Neural cell (in vitro differentiated cells): ENCODE measurements at regions not wholly inside any gene's neighbourhood (a gene's known extent, or its start where the extent isn't known, plus 50 kb on each side); places are given as distances from the start of the nearest gene placed in this dataset.
"Not testable (repeated sequence)": the region's sequence is repeated elsewhere in the genome, so short reads cannot be mapped to it uniquely, and the experiment has no call there.

ENCODE experiments used
- H2AFZ ChIP-seq: fragments of 200-600, 300-800 bp; sonication (generic), shearing (Covaris generic); 2 replicates; pipeline ENCODE4 v1.6.0; 2014; ENCODE audit warnings: low read depth, mild to moderate bottlenecking, antibody characterized with exemption, low read length, moderate library complexity
- H3F3A ChIP-seq: fragments of 200-600 bp; shearing (Covaris generic); 2 replicates; pipeline ENCODE4 v1.6.1; 2016; ENCODE audit warnings: mild to moderate bottlenecking, moderate library complexity, mixed read lengths, antibody characterized with exemption, low read length; ENCODE audit not compliant: insufficient read depth, poor library complexity, severe bottlenecking
- H3K27ac ChIP-seq: fragments of 200-600, 300-800 bp; sonication (generic), shearing (Covaris generic); 2 replicates; pipeline ENCODE4 v1.5.1; 2014; ENCODE audit warnings: mild to moderate bottlenecking, low read length, moderate library complexity
- H3K27me3 ChIP-seq: fragments of 300-800, 200-600 bp; sonication (generic), shearing (Covaris generic); 2 replicates; pipeline ENCODE4 v1.6.0; 2014; ENCODE audit warnings: mild to moderate bottlenecking, low read depth, low read length, moderate library complexity; ENCODE audit not compliant: insufficient read depth
- H3K36me3 ChIP-seq: fragments of 300-800, 200-600 bp; sonication (generic), shearing (Covaris generic); 2 replicates; pipeline ENCODE4 v1.5.1; 2014; ENCODE audit warnings: mild to moderate bottlenecking, antibody characterized with exemption, low read length, moderate library complexity; ENCODE audit not compliant: insufficient read depth
- H3K4me2 ChIP-seq: fragments of 300-800, 200-600 bp; sonication (generic), shearing (Covaris generic); 2 replicates; pipeline ENCODE4 v1.6.0; 2014; ENCODE audit warnings: mild to moderate bottlenecking, low read length
- H3K4me3 ChIP-seq: fragments of 300-800, 200-600 bp; sonication (generic), shearing (Covaris generic); 2 replicates; pipeline ENCODE4 v1.5.1; 2014; ENCODE audit warnings: mild to moderate bottlenecking, low read length, moderate library complexity
- H3K79me2 ChIP-seq: fragments of 200-600 bp; shearing (Covaris generic); replicated peaks from 2 replicates; pipeline ENCODE4 v1.6.0; 2014; ENCODE audit warnings: mild to moderate bottlenecking, low read length, moderate library complexity; ENCODE audit not compliant: insufficient read depth
- H3K9ac ChIP-seq: fragments of 300-800, 200-600 bp; sonication (generic), shearing (Covaris generic); 2 replicates; pipeline ENCODE4 v1.6.1; 2016; ENCODE audit warnings: mild to moderate bottlenecking, low read length, mixed read lengths
- H3K9me2 ChIP-seq: fragments of 200-600 bp; shearing (Covaris generic); 2 replicates; pipeline ENCODE4 v1.6.1; 2016; ENCODE audit warnings: mild to moderate bottlenecking, low read length, mixed read lengths; ENCODE audit not compliant: insufficient read depth
- H3K9me3 ChIP-seq: fragments of 200-600, 300-800 bp; sonication (generic), shearing (Covaris generic); 2 replicates; pipeline ENCODE4 v1.6.1; 2016; ENCODE audit warnings: mild to moderate bottlenecking, mixed run types, low read length, moderate library complexity, mixed read lengths
- H4K20me1 ChIP-seq: fragments of 200-600 bp; shearing (Covaris generic); 2 replicates; pipeline ENCODE4 v1.6.1; 2016; ENCODE audit warnings: mild to moderate bottlenecking, mixed run types; ENCODE audit not compliant: insufficient read depth
- CTCF ChIP-seq: fragments of 450-650 bp; IDR thresholded peaks from 2 replicates; pipeline ENCODE4 v1.5.1; 2014; ENCODE audit warnings: antibody characterized with exemption, mild to moderate bottlenecking, moderate library complexity; ENCODE audit not compliant: poor library complexity, severe bottlenecking
- EP300 ChIP-seq: fragments of 450-650 bp; conservative IDR thresholded peaks from 2 replicates; pipeline ENCODE4 v1.6.1; 2014; ENCODE audit warnings: antibody characterized with exemption, mild to moderate bottlenecking, moderate library complexity; ENCODE audit not compliant: poor library complexity, severe bottlenecking
- EZH2 ChIP-seq: fragments of 200-600, 300-800 bp; shearing (Covaris generic), sonication (generic); IDR thresholded peaks from 2 replicates; pipeline ENCODE4 v1.6.1; 2014; ENCODE audit warnings: antibody characterized with exemption, low read length, borderline replicate concordance, mild to moderate bottlenecking; ENCODE audit not compliant: insufficient read depth, poor library complexity, severe bottlenecking
- MXI1 ChIP-seq: fragments of 450-650 bp; conservative IDR thresholded peaks from 2 replicates; pipeline ENCODE4 v1.6.1; 2014; ENCODE audit warnings: antibody characterized with exemption, mild to moderate bottlenecking; ENCODE audit not compliant: poor library complexity, severe bottlenecking
- POLR2AphosphoS5 ChIP-seq: IDR thresholded peaks from 2 replicates; pipeline ENCODE4 v1.6.1; 2012
- RAD21 ChIP-seq: fragments of 450-650 bp; conservative IDR thresholded peaks from 2 replicates; pipeline ENCODE4 v1.6.1; 2014; ENCODE audit warnings: antibody characterized with exemption, mild to moderate bottlenecking, moderate library complexity
- REST ChIP-seq: IDR thresholded peaks from 2 replicates; pipeline ENCODE4 v1.6.1; 2012; ENCODE audit warnings: borderline replicate concordance
- SMC3 ChIP-seq: fragments of 450-650 bp; conservative IDR thresholded peaks from 2 replicates; pipeline ENCODE4 v1.6.1; 2014; ENCODE audit warnings: antibody characterized with exemption, mild to moderate bottlenecking, moderate library complexity; ENCODE audit not compliant: poor library complexity
- TAF1 ChIP-seq: IDR thresholded peaks from 2 replicates; pipeline ENCODE4 v1.6.1; 2012; ENCODE audit warnings: low read depth

- no peak overlapping the region for H2AFZ ChIP-seq
- H3K27ac ChIP-seq, result no peak overlapping the region
- H3K9me2 ChIP-seq, result no peaks in the 10 kb centered on the region
- H4K20me1 ChIP-seq, result no peaks in the 10 kb centered on the region
- H3K4me2 ChIP-seq, result no peak overlapping the region
- no peaks in the 10 kb centered on the region for H3K36me3 ChIP-seq
- no peak overlapping the region for H3K9ac ChIP-seq
- H3K4me3 ChIP-seq, result no peak overlapping the region
- H3K27me3 ChIP-seq, result no peaks in the 10 kb centered on the region
- no peaks in the 10 kb centered on the region for H3F3A ChIP-seq
- no peaks in the 10 kb centered on the region for H3K9me3 ChIP-seq
- no peaks in the 10 kb centered on the region for H3K79me2 ChIP-seq
- TF ChIP-seq CTCF (no peak), TAF1 (no peak), RAD21 (no peak), EZH2 (no peak), POLR2AphosphoS5 (no peak)
Measured at GRCh38 chr9:119877306-119877705, 508.1 kb upstream of the BRINP1 start.

GRCh38 chr9:119873877-119874276 lies 504.6 kb upstream of the BRINP1 start:
- Histone ChIP-seq H3K9ac (no peak overlapping the region), H3K27ac (no peak overlapping the region), H3K79me2 (no peaks in the 10 kb centered on the region), H3K4me2 (no peak overlapping the region), H3F3A (no peaks in the 10 kb centered on the region), H3K9me2 (no peaks in the 10 kb centered on the region), H3K27me3 (no peaks in the 10 kb centered on the region), H2AFZ (no peak overlapping the region), H4K20me1 (no peaks in the 10 kb centered on the region), H3K36me3 (no peaks in the 10 kb centered on the region), H3K4me3 (no peak overlapping the region), H3K9me3 (no peaks in the 10 kb centered on the region)
- no peak for TF ChIP-seq TAF1
- TF ChIP-seq REST, result no peak
- no peak for TF ChIP-seq RAD21
- TF ChIP-seq MXI1, result no peak
- TF ChIP-seq SMC3, result no peak
- no peak for TF ChIP-seq CTCF
- no peak for TF ChIP-seq POLR2AphosphoS5
- TF ChIP-seq EP300, result no peak

GRCh38 chr9:119870251-119870650 lies 501.0 kb upstream of the BRINP1 start:
- not testable (repeated sequence) for H2AFZ ChIP-seq, H3K27ac ChIP-seq, H3K36me3 ChIP-seq, H3K9me3 ChIP-seq, H3K9ac ChIP-seq, H3K4me2 ChIP-seq, H3F3A ChIP-seq, H3K27me3 ChIP-seq, H4K20me1 ChIP-seq, H3K79me2 ChIP-seq, H3K9me2 ChIP-seq, H3K4me3 ChIP-seq
